EH (cell line): ENCODE measurements at regions not wholly inside any gene's neighbourhood (a gene's known extent, or its start where the extent isn't known, plus 50 kb on each side); places are given as distances from the start of the nearest gene placed in this dataset.
"Not testable (repeated sequence)": the region's sequence is repeated elsewhere in the genome, so short reads cannot be mapped to it uniquely, and the experiment has no call there.

Experiments used
- DNase-seq: peaks from one replicate; pipeline ENCODE4 v3.0.0-alpha.2; 2015; ENCODE audit warnings: low read depth

DNA sequence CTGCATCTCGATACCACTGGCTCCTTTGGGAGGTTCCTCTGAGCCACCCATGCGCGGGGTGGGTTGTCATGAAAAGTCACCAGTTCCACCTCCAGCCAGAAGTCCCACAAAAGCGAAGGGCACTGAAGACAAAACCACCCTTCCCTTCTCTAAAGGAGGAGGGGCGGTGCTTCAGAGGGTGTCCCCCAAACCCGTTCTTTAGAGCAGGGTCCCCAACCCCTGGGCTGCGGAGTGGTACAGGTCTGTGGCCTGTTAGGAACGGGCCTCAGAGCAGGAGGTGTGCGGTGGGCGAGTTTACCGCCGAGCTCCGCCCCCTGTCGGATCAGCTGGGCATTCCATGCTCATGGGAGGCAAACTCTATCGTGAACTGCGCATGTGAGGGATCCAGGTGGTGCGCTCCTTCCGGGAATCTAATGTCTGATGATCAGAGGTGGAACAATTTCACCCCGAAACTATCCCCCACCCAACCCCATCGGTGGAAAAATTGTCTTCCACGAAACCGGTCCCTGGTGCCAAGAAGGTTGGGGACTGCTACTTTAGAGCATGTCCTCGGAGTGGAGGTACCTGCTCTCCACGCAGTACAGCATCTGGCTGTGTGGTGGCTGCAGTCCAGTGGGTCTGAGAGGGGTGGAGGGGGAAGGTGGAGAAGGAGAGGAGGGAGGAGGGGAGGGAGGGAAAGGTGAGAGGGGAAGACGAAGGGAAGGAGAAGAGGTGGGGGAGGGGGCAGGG is 72.9 kb upstream of the SEPTIN5 start:
- DNase-seq, result peak; percentile 47

DNA sequence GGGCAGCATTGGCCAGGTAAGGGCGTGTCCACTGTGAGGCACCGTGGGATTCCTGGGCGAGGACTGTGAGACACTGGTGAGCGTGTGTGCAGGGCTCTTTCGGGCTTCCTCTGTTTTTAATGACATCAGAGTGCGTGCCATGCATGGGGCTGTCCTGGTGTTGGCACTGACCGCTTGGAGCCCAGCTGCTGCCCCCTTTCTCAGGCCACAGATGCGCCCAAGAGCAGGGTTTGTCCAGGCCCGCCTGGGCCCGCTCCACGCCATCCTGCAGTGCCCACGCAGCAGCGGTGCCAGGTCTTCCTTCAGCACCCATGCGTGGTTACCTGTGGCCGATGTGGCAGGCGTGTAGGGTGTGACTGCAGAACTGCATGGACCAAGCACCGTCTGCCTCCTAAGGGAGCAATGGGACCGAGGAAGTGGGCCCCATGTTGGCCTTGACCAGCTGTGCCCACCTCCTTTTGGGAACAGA is 72.3 kb upstream of the SEPTIN5 start:
- no peak for DNase-seq

DNA sequence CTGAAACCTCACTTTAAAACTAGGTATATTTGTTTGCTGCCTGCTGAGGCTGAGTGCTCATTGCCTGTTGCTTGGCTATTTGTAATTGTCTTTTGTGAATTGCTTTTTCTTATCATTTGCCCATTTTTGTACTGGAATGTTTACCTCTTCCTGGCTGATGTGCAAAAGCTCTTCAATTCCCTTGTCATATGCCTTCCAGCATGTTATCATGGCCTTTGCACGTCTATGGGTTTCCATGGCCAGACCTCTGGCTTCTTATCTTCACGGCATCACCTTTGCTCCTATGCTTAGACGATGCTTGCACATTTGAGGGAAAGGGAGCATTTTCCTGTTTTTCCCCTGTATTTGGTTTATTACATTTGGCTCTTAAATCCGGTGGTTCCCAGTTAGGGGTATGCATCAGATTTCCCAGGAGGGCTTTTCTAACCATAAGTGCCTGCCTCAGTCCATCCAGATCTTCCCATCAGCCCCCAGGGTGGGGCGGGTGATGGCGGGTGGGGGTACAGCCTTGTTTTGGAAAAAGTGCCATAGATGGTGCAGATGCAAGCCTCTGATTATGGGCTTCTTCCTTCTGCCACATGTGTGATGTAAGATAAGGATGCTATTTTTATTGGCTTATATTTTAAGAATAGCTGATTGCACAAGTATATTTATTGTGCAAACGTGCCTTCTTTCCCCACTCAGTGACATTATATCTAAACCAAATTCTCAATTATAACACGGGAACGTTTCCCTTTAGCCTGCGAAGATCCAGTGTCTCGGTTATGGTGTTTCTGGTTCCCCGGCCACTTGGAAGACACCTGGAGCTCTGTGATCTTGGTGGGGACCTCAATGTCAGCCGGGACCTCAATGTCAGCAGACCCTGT is 70.6 kb upstream of the SEPTIN5 start:
- peak; percentile 42 for DNase-seq

DNA sequence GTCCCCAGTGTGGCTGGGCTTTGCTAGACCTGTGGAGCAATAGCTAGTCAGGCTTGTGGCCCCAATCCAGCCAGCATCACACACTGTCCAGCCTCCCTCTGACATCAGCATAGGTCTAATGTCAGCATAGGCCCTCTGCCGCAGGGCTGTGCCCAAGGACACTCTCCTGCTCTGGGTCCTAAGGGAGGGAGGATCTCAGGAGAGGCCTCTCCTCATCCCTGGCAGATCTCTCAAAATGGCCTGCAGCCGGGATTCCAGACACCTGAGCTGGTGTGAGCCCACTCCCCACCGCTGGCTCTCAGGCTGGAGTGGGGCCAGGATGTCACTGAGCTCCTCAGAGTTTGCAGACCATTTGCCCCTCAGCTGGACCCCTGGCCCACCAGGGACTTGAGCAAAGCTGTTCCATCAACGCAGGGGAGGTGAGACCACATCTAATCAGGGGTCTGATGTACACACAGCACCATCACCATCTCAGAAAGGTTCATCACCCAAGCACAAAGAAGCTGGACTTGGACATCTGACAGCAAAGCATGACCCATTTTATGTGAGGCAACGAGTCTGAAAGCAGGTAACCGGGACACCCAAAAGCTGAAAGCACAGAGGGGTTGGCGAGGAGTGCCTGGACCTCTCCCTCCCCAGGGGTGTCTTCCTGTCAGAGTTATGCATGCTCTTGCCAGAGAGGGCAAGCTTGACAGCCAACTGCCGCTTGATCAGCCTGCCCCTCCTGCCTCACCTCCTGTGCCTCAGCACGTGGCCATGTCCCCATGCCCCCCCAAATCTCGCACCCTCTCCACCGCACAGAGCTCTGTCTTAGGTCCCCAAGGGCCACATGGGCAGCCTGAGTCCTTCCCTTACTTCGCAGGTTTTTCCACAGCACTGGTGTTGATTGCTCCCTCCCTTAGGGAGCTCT is 69.7 kb upstream of the SEPTIN5 start:
- DNase-seq, result peak; percentile 11

DNA sequence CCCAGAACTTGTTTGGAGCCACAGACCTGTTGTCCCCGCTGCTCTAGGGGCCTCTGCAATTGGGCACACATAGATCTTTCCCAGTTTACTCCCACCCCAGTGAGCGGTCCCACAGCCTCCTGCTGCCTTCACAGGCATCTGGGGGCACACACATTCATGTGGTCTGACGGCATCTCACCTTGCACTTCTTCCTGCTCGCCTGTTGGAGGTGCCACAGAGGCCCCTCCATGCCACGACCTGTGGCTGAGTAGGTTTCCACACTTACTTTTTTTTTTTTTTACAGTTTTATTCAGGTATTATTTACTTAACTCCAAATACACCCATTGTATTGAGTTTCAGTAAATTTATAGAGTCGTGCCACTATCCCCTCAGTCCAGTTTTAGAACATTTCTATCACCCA is 68.9 kb upstream of the SEPTIN5 start:
- no peak for DNase-seq

DNA sequence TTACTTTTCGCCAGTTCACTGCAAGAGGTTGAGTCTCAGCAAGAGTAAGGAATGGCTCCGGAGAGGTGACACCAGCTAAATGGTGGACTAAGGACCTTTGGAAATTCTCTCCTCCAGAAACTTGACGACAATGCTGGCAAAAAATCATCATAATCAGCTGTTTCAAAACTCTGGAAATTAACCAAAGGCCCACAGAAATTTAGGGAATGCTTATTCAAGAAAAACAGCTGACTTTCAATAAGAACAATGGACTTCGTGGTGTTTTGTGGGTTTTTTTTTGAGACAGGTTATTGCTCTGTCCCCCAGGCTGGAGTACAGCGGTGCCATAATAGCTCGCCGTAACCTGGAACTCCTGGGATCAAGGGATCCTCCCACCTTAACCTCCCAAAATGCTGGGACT is 68.4 kb upstream of the SEPTIN5 start:
- no peak for DNase-seq

DNA sequence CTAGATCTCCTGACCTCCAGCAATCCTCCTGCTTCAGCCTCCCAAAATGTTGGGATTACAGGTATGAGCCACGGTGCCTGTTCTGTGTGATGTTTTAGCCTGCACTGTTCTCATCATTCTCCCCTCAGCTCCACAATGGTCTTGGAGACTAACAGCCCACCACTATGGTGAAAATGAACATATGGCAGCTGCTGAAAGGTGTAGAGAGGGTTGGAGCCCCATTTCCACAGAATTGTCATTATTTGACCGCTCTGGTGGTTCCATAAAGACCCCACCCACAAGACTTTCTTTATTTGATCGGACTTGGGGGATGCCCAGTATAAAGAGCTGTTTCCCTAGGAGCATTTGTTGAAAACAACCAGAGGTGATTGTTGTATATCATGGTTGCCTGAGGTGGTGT is 67.9 kb upstream of the SEPTIN5 start:
- no peak for DNase-seq

DNA sequence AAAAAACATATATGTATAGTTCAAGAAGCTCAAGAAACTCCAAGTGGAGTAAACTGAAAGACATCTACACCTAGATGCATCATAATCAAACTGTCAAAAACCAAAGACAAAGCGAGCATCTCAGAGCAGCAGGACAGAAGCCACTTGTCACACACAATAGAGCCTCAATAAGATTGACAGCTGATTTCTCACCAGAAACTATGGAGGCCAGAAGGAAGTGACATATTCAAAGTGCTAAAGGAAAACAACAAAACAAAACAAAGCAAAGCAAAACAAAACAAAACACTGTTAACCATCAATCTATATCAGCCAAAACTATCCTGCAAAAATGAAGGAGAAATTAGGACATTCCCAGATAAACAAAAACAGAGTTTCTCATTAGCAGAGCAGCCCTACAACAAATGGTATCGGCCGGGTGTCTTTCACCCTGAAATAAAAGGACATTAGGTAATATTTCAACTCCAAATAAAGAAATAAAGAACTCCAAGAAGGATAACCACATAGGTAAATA is 65.8 kb upstream of the SEPTIN5 start:
- DNase-seq, result peak; percentile 21

DNA sequence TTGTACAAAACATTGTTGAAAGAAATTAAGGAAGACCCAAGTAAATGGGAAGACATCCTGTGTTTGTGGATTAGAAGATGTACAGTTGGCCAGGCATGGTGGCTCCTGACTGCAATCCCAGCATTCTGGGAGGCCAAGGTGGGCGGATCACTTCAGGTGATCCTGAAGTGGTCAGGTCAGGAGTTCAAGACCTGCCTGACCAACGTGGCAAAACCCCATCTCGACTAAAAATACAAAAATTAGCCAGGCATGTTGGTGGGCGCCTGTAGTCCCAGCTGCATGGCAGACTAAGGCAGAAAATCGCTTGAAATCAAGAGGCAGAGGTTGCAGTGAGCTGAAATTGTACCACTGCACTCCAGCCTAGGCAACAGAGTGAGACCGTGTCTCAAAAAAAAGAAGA is 62.0 kb upstream of the SEPTIN5 start:
- DNase-seq, result no peak

DNA sequence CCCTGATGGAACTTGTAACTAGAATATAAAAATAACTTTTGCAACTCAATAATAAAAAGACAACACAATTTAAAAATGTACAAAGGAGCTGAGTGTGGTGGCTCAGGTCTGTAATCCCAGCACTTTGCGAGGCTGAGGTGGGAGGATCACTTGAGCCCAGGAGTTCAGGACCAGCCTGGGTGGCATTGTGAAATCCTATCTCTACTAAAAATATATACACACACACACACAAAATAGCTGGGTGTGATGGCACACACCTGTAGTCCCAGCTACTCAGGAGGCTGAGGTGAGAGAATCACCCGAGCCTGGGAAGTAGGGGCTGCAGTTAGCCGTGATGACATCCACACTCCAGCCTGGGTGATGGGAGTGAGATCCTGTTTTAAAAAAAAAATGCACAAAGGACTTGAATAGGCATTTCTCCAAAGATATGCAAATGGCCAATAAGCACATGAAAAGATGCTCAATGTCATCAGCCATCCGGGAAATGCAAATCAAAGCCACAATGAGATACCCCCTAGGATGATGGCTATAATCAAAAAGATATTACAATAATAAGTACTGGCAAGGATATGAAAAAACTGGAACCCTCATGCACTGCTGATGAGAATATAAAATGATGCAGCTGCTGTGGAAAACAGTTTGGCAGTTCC is 59.8 kb upstream of the SEPTIN5 start:
- DNase-seq, result no peak

DNA sequence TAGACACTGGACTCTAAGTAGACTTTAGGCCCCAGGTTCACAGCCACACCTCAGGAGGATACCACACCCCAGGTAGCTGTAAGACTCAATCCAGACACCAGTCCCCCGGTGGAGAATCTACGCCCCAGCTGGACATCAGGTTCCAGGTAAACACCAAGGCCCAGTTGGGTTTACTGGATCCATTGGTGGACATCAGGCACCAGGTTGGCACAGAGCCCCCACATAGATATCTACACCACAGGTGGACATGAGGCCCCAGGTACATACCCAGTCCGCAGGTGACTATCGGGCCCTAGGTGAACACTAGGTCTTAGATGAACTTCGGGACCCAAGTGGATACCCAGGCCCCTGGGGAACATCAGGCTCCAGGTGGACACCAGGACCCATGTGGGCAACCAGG is 58.9 kb upstream of the SEPTIN5 start:
- no peak for DNase-seq

DNA sequence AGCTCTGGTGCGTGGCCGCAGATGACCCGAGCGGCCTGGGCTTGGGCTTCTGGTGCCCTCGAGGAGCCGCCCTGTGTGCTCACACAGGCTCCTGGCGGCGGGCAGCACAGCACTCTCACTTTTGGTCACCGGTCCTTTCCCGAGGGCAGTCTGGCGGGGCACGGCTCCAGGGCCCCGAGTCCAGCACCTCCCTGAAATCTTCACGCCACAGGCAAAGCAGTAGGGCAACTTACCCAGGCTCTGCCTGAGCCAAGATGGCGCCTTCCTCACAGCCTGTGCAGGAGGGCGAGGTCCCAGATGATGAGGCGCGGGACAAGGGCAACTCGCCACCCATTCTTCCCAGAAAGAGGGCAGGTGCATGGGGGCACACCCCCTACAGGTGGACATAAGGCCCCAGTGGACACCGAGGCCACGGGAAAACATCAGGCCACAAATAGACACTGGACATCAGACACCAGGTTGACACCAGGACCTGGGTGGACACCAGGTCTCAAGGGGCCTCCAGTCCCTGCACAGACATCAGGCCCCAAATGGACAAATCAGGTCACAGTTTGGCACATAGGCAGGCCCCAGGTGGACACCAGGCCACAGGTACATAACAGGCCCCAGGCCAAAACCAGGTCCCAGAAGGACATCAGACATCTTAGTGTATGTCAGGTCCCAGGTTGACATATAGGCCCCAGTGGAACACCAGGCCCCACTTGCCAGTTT is 57.6 kb upstream of the SEPTIN5 start:
- DNase-seq, result no peak

DNA sequence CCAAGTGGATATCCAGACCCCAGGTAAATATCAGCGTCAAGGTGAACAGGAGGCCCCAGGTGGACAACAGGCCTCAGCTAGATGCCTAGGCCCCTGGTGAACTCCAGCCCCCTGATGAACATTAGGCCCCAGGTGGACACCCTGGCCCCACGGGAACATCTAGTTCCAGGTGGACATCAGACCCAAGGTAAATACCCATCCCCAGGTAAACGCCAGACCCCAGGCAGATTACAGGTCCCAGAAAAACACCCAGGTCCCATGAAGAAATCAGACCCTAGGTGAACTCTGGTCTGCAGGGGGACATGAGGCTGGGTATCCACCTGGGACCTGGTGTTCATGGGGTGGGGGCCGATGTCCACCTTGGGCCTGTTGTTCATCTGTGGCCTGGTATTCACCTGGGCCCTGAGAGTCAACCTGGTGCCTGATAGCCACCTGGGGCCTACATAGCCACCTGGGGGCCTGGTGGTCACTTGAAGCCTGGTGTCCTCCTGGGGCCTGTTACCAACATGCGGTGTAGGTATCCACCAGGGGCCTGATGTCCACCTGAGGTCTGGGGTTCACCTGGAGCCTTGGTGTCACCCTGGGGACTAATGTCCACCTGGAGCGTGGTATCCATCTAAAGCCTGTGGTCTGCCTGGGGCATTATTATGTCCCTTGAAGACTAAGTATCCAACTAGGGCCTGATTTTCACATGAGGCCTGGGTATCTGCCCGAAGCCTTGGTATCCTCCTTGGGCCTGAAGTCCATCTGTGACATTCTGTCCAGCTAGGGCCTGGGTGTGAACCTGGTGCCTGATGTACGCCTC is 56.8 kb upstream of the SEPTIN5 start:
- DNase-seq, result no peak

DNA sequence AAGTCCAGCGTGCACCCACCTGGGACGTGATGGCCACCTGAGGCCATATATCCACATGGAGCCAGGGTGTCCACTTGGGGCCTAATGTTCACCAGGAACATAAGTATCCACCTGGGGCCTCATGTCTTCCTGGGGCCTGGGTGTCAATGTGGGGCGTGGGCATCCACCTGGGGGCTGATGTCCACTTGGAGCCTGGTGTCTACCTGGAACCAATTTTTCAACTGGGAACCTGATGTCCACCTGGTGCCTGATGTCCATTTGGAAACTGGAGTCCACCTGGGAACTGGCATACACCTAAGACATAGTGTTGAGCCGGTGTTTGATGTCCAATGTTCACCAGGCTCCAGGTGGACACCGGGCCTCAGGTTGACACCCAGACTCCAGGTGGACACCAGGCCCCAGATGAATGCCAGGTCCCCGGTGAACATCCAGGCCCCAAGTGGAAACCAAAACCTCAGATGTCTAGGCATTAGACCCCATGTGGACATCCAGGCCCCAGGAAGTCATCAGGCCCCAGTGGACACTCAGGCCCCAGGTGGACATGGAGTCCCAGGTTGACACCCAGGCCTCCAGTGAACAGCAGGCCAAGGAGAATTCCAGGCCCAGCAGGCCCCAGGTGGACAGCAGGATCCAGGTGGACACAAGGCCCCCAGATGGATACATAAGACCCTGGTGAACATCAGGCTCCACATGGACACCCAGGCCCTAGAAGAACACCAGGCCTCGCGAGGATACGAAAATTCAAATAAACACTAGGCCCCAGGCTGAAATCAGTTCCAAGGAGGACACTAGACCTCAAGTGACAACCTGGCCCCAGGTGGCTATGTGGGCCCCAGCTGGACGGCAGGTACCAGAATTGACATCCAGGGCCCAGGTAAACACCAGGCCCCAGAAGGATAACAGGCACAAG is 56.0 kb upstream of the SEPTIN5 start:
- no peak for DNase-seq

DNA sequence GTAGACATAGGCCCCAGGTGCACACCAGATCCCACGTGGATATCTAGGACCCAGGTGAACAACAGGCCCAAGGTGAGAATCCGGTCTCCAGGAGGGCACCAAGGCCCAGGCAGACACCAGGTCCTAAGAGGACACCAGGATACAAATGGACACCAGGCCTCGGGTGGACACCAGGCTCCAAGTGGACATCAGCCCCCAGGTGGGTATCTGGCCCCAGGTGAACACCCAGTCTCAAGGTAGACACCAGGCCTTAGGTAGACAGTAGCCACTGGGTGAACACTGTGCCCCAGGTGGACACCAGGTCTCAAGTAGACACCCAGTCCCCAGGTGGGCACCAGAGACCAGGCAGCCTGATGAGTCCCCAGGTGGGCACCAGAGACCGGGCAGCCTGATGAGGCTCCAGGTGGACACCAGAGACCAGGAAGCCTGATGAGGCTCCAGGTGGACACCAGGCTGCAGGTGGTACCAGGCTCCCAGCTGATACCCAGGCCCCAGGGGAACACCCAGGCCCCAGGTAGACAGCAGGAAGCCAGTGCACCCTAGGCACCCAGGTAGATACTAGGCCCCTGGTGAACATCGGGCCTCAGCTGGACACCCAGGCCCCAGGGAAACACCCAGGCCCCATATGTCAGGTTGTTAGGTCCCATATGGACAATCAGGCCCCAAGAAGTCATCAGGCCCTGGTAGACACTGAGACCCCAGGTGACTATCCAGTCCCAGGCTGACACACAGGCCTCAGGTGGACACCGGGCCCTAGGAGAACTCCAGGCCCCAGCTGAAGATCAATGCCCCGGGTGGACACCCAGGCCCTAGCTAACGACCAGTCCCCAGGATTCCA is 55.1 kb upstream of the SEPTIN5 start:
- no peak for DNase-seq

DNA sequence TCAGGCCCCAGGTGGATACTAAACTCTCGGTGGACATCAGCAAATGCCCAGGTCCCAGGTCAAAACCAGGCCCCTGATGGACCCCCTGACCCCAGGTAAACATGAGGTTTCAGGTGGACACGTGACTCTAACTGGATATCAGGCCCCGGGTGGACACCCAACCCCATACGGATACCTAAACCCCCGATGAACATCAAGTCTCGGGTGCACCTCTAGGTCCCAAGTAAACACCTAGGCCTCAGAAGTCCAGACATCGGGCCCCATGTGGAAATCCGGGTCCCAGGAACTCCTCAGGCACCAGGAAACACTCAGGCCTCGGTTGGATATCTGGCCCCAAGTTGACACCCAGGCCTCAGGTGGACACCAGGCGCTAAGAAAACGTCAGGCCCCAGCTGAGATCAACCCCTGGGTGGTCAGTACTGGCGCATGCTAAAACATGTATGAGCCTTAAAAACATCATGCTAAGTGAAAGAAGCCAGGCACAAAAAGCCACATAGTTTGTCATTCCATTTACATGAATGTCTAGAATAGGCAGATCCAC is 54.4 kb upstream of the SEPTIN5 start:
- DNase-seq, result no peak

DNA sequence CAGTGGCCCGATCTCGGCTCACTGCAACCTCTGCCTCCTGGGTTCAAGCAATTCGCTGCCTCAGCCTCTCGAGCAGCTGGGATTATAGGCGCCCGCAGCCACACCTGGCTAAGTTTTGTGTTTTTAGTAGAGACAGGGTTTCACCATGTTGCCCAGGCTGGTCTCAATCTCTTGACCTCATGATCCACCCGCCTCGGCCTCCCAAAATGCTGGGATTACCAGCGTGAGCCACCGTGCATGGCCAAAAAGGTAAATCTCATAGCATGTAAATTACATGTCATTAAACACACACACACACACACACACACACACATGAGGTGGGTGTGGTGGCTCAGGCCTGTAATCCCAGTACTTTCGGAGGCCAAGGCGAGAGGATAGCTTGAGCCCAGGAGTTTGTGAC is 53.7 kb upstream of the SEPTIN5 start:
- not testable (repeated sequence) for DNase-seq

DNA sequence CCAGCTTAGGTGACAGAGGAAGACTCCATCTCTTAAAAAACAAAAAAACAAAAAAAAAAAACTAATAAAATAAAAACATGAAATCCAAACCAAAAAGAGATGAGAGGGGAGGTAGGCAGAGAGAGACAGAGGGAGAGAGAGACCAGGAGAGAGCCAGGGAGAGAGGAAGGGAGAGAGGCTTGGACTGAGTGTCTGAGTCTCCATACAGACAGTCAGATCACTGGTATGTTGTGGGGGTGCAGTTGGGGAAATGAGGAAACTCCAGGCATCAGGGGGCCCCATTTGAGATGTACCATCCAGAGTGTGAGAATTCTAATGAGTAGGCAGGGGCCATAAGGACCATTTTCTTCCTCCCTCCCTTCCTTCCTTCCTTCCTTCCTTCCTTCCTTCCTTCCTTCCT is 53.1 kb upstream of the SEPTIN5 start:
- peak; percentile 41 for DNase-seq
